HCT116 (cell line): ENCODE measurements at regions not wholly inside any gene's neighbourhood (a gene's known extent, or its start where the extent isn't known, plus 50 kb on each side); places are given as distances from the start of the nearest gene placed in this dataset.

Experiments
- ATAC-seq: fragments of 200-7000 bp; cut with Tn5 transposase; 2 replicates; pipeline ENCODE4 v1.9.1; 2020; ENCODE audit warnings: mild to moderate bottlenecking, moderate library complexity
- BruUV-seq: library from RNA; stranded (reverse); fragments of 400-500 nt; replicated peaks from 2 replicates; lab custom pipeline; 2021; lab: Mats Ljungman, UMichigan
- CTCF ChIA-PET: fragments of 300-600 bp; sonication (Branson Sonifier 250); formaldehyde crosslinking; loops from one replicate; lab custom pipeline; 2021; ENCODE audit warnings: antibody characterized with exemption; lab: Charles Lee
- POLR2A ChIA-PET: fragments of 300-600, 350-600 bp; sonication (Branson Sonifier 250); formaldehyde crosslinking; loops from one replicate; lab custom pipeline; 2021; ENCODE audit warnings: antibody characterized with exemption; lab: Charles Lee
- RAD21 ChIA-PET, 2 experiments: fragments of 300-600 bp; sonication (Branson Sonifier 250); formaldehyde crosslinking; loops; one replicate each; lab custom pipeline; 2023; ENCODE audit warnings: low total read pairs in 2 of 2; ENCODE audit not compliant: uncharacterized antibody in 2 of 2, unreplicated experiment in 2 of 2, low non-redundant PET in 1 of 2; lab: Charles Lee
- DNase-seq: peaks from one replicate; pipeline ENCODE4 v3.0.0-alpha.2; 2010; ENCODE audit warnings: low read depth, low spot score
- H2AFZ ChIP-seq: fragments of 200-600 bp; shearing (Covaris generic), sonication (generic); 2 replicates; pipeline ENCODE4 v1.6.1; 2017; ENCODE audit warnings: low read depth, mixed run types, mixed read lengths, antibody characterized with exemption, low read length; ENCODE audit not compliant: poor library complexity, severe bottlenecking
- H3K27ac ChIP-seq: 2 replicates; pipeline ENCODE4 v1.5.1; 2012; ENCODE audit warnings: low read depth, low read length
- H3K27me3 ChIP-seq: fragments of 200-600 bp; sonication (generic); 2 replicates; pipeline ENCODE4 v1.6.1; 2016; ENCODE audit warnings: mixed run types, low read length, mixed read lengths; ENCODE audit not compliant: insufficient read depth
- H3K36me3 ChIP-seq, 2 experiments: fragments of 200-500 bp in 1 of 2; fragments of 200-600 bp in 1 of 2; sonication (Bioruptor generic) in 1 of 2; sonication (generic) in 1 of 2; 2 replicates each; pipeline versions ENCODE4 v1.5.1 to v1.6.1; 2014 to 2016; ENCODE audit warnings: low read length in 2 of 2, inconsistent platforms in 1 of 2, mixed read lengths in 1 of 2, mixed run types in 1 of 2; ENCODE audit not compliant: insufficient read depth in 2 of 2, control insufficient read depth in 1 of 2
- H3K4me1 ChIP-seq, 2 experiments: fragments of 200-600 bp in 1 of 2; sonication (generic) in 1 of 2; 2 replicates each; pipeline versions ENCODE4 v1.5.1 to v1.6.1; 2012 to 2017; ENCODE audit warnings: low read length in 2 of 2, inconsistent platforms in 1 of 2, mild to moderate bottlenecking in 1 of 2, mixed read lengths in 1 of 2, mixed run types in 1 of 2, moderate library complexity in 1 of 2; ENCODE audit not compliant: insufficient read depth in 2 of 2, control insufficient read depth in 1 of 2
- H3K4me2 ChIP-seq: fragments of 200-600 bp; sonication (generic); 2 replicates; pipeline ENCODE4 v1.6.1; 2017; ENCODE audit warnings: mixed run types, low read length, mixed read lengths
- H3K4me3 ChIP-seq, 2 experiments: fragments of 200-600 bp in 1 of 2; sonication (generic) in 1 of 2; replicated peaks in 1 of 2; 2 replicates each; pipeline ENCODE4 v1.5.1; 2011 to 2016; ENCODE audit warnings: low read length in 2 of 2, control low read depth in 1 of 2, low read depth in 1 of 2, mild to moderate bottlenecking in 1 of 2, mixed read lengths in 1 of 2, mixed run types in 1 of 2
- H3K79me2 ChIP-seq: fragments of 200-600 bp; sonication (generic); 2 replicates; pipeline ENCODE4 v1.6.1; 2017; ENCODE audit warnings: mild to moderate bottlenecking, mixed run types, low read length, moderate library complexity, mixed read lengths; ENCODE audit not compliant: insufficient read depth
- H3K9ac ChIP-seq: fragments of 200-600 bp; sonication (generic); 2 replicates; pipeline ENCODE4 v1.6.1; 2016; ENCODE audit warnings: low read length, mixed read lengths
- H3K9me2 ChIP-seq: fragments of 200-600 bp; sonication (generic), shearing (Covaris generic); 2 replicates; pipeline ENCODE4 v1.6.1; 2017; ENCODE audit warnings: mixed run types, mild to moderate bottlenecking, moderate library complexity; ENCODE audit not compliant: insufficient read depth
- H3K9me3 ChIP-seq, 2 experiments: fragments of 200-500 bp in 1 of 2; fragments of 200-600 bp in 1 of 2; sonication (Bioruptor generic) in 1 of 2; sonication (generic) in 1 of 2; 2 replicates each; pipeline ENCODE4 v1.6.1; 2014 to 2017; ENCODE audit warnings: low read length in 2 of 2, mixed read lengths in 2 of 2, inconsistent platforms in 1 of 2, low read depth in 1 of 2, mild to moderate bottlenecking in 1 of 2, mixed run types in 1 of 2, moderate library complexity in 1 of 2; ENCODE audit not compliant: control insufficient read depth in 1 of 2, insufficient read depth in 1 of 2
- H4K20me1 ChIP-seq: fragments of 200-600 bp; sonication (generic), shearing (Covaris generic); 2 replicates; pipeline ENCODE4 v1.6.1; 2017; ENCODE audit warnings: mixed run types, mild to moderate bottlenecking, moderate library complexity; ENCODE audit not compliant: insufficient read depth
- CBX3 ChIP-seq: IDR thresholded peaks from 2 replicates; pipeline ENCODE4 v1.6.1; 2012; ENCODE audit warnings: low read depth
- CEBPB ChIP-seq: IDR thresholded peaks from 2 replicates; pipeline ENCODE4 v1.6.1; 2012; ENCODE audit warnings: low read depth
- EGR1 ChIP-seq: IDR thresholded peaks from 2 replicates; pipeline ENCODE4 v1.6.1; 2012; ENCODE audit warnings: low read depth
- ELF1 ChIP-seq: IDR thresholded peaks from 2 replicates; pipeline ENCODE4 v1.6.1; 2012; ENCODE audit warnings: low read depth, borderline replicate concordance
- EZH2phosphoT487 ChIP-seq: fragments of 200-600 bp; IDR thresholded peaks from 2 replicates; pipeline ENCODE4 v1.6.1; 2018; ENCODE audit warnings: antibody characterized with exemption, borderline replicate concordance
- FOSL1 ChIP-seq: IDR thresholded peaks from 2 replicates; pipeline ENCODE4 v1.6.1; 2012; ENCODE audit warnings: low read depth
- POLR2AphosphoS5 ChIP-seq: IDR thresholded peaks from 2 replicates; pipeline ENCODE4 v1.6.1; 2011; ENCODE audit warnings: mild to moderate bottlenecking, low read depth, low read length, moderate library complexity
- RAD21 ChIP-seq: IDR thresholded peaks from 2 replicates; pipeline ENCODE4 v1.6.1; 2012; ENCODE audit warnings: low read depth, mild to moderate bottlenecking
- SIN3A ChIP-seq: IDR thresholded peaks from 2 replicates; pipeline ENCODE4 v1.6.1; 2012; ENCODE audit warnings: low read depth
- SP1 ChIP-seq: IDR thresholded peaks from 2 replicates; pipeline ENCODE4 v1.6.1; 2012; ENCODE audit warnings: low read depth
- TCF7L2 ChIP-seq: IDR thresholded peaks from 2 replicates; pipeline ENCODE4 v1.7.0; 2011; ENCODE audit warnings: borderline replicate concordance, inconsistent platforms; ENCODE audit not compliant: insufficient read depth, insufficient read length; ENCODE audit errors: extremely low read depth
- YY1 ChIP-seq: IDR thresholded peaks from 2 replicates; pipeline ENCODE4 v1.6.1; 2011; ENCODE audit warnings: low read length, low read depth, moderate library complexity, mild to moderate bottlenecking; ENCODE audit not compliant: insufficient replicate concordance; ENCODE audit errors: extremely low read depth
- ZBTB33 ChIP-seq: IDR thresholded peaks from 2 replicates; pipeline ENCODE4 v1.6.1; 2011; ENCODE audit warnings: mild to moderate bottlenecking, low read length, moderate library complexity; ENCODE audit not compliant: insufficient replicate concordance; ENCODE audit errors: extremely low read depth
- ZFX ChIP-seq: fragments of 450-650 bp; IDR thresholded peaks from 2 replicates; pipeline ENCODE4 v1.6.1; 2017
- ZNF274 ChIP-seq: fragments of 200-500 bp; sonication (Bioruptor generic); IDR thresholded peaks from 2 replicates; pipeline ENCODE4 v1.6.1; 2014; ENCODE audit warnings: mild to moderate bottlenecking, low read depth, low read length, inconsistent platforms
- intact Hi-C: fragments of 100-400 bp; cut with micrococcal nuclease; formaldehyde crosslinking; loops from 2 replicates; pipeline ENCODE4 v1.10.0; 2022
- TF ChIP-seq, protein P1 (sequence below): IDR thresholded peaks from 2 replicates; pipeline ENCODE4 v1.6.1; 2012
- TF ChIP-seq, protein P2 (sequence below), 3 experiments: fragments of 200-600 bp in 1 of 3; sonication (generic) in 1 of 3; IDR thresholded peaks in 2 of 3; conservative IDR thresholded peaks in 1 of 3; 2 replicates each; pipeline ENCODE4 v1.5.1; 2012 to 2017; ENCODE audit warnings: low read depth in 2 of 3, low read length in 2 of 3, antibody characterized with exemption in 1 of 3, borderline replicate concordance in 1 of 3, control low read depth in 1 of 3, mild to moderate bottlenecking in 1 of 3, mixed read lengths in 1 of 3, mixed run types in 1 of 3, moderate library complexity in 1 of 3; ENCODE audit not compliant: insufficient read depth in 1 of 3
- TF ChIP-seq, protein P3 (sequence below): IDR thresholded peaks from 2 replicates; pipeline ENCODE4 v1.6.1; 2012

DNA sequence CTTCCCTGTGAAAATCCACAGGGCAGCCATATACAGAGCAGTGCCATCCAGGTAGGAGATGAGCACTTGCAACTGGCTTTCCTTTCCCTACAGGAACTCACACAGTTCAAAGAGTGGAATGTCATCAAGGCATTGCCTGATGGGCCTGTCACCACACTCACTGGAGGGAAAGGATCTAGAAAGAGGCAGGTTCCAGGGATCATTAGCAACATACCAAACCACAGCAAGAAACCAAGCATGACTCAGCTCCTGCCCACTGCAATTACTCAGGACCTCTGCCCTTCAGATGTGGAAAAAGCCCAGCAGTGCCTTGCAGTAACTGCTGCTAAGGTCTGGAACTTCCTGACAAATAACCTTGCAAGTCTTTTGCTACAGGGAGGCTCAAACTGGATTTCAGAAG lies 101.2 kb downstream of the ZNF674 start (continued):
- TF ChIP-seq ZBTB33: no peak
- TF ChIP-seq SIN3A: 0 out of 2 replicates have a peak, but pooled peaks have one; percentile 23
- no peak for TF ChIP-seq CEBPB
- no peak for TF ChIP-seq RAD21
- TF ChIP-seq, all 23 proteins: peak for 7

DNA sequence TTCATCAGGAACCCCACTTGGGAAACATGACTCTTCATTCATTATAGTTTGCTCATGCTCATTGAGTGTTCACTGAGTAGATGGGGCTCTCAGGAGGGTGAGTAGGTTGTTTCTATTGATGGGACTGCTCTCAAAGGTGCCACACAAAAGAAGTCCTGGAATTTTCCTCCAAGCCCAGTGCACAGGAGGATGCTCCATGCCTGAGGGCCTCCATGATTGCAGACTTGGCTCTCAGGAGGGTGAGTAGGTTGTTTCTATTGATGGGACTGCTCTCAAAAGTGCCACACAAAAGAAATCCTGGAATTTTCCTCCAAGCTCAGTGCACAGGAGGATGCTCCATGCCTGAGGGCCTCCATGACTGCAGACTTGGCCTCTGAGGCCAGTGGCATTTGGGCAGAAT lies 108.5 kb downstream of the ZNF674 start:
- BruUV-seq: no TSS peak
- intact Hi-C loops: no loop called here
- Histone ChIP-seq H3K9ac (no peak overlapping the region), H4K20me1 (no peaks in the 10 kb centered on the region), H3K36me3 (no peaks in the 10 kb centered on the region), H3K27me3 (no peaks in the 10 kb centered on the region), H3K4me1 (no peaks in the 10 kb centered on the region), H3K27ac (no peak overlapping the region), H2AFZ (no peak overlapping the region), H3K4me2 (no peak overlapping the region), H3K9me2 (no peaks in the 10 kb centered on the region), H3K79me2 (no peaks in the 10 kb centered on the region), H3K9me3 (no peaks in the 10 kb centered on the region), H3K4me3 (no peak overlapping the region)
- RAD21 ChIA-PET: no interaction called here
- no peak for ATAC-seq
- DNase-seq: no peak
- CTCF ChIA-PET: no interaction called here
- POLR2A ChIA-PET: no interaction called here
- TF ChIP-seq POLR2AphosphoS5 (no peak), SIN3A (no peak), ZNF274 (no peak), ELF1 (no peak), EGR1 (no peak), TCF7L2 (no peak), RAD21 (no peak), ZFX (no peak), CBX3 (no peak), FOSL1 (no peak), EZH2phosphoT487 (no peak), YY1 (no peak), SP1 (no peak), ZBTB33 (no peak)
- TF ChIP-seq, protein P1, sequence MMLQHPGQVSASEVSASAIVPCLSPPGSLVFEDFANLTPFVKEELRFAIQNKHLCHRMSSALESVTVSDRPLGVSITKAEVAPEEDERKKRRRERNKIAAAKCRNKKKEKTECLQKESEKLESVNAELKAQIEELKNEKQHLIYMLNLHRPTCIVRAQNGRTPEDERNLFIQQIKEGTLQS: no peak
- TF ChIP-seq, protein P2, sequence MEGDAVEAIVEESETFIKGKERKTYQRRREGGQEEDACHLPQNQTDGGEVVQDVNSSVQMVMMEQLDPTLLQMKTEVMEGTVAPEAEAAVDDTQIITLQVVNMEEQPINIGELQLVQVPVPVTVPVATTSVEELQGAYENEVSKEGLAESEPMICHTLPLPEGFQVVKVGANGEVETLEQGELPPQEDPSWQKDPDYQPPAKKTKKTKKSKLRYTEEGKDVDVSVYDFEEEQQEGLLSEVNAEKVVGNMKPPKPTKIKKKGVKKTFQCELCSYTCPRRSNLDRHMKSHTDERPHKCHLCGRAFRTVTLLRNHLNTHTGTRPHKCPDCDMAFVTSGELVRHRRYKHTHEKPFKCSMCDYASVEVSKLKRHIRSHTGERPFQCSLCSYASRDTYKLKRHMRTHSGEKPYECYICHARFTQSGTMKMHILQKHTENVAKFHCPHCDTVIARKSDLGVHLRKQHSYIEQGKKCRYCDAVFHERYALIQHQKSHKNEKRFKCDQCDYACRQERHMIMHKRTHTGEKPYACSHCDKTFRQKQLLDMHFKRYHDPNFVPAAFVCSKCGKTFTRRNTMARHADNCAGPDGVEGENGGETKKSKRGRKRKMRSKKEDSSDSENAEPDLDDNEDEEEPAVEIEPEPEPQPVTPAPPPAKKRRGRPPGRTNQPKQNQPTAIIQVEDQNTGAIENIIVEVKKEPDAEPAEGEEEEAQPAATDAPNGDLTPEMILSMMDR (IDR thresholded peaks at IDR 0.05 in 2 of 3, conservative IDR thresholded peaks at IDR 0.05 in 1 of 3; ENCODE audit: borderline replicate concordance in 1 of 3, insufficient read depth in 1 of 3, low read depth in 2 of 3, low read length in 2 of 3): no peak
- TF ChIP-seq, protein P3, sequence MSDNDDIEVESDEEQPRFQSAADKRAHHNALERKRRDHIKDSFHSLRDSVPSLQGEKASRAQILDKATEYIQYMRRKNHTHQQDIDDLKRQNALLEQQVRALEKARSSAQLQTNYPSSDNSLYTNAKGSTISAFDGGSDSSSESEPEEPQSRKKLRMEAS: no peak
